Caco-2 (cell line): ENCODE measurements at regions not wholly inside any gene's neighbourhood (a gene's known extent, or its start where the extent isn't known, plus 50 kb on each side); places are given as distances from the start of the nearest gene placed in this dataset.

Experiments
- BruUV-seq: library from RNA; stranded (reverse); fragments of 400-500 nt; replicated peaks from 2 replicates; lab custom pipeline; 2021; lab: Mats Ljungman, UMichigan
- CTCF ChIA-PET: fragments of 300-600 bp; sonication (Branson Sonifier 250); formaldehyde crosslinking; loops from one replicate; lab custom pipeline; 2022; ENCODE audit warnings: antibody characterized with exemption; lab: Charles Lee
- POLR2A ChIA-PET: fragments of 300-600 bp; sonication (Branson Sonifier 250); formaldehyde crosslinking; loops from one replicate; lab custom pipeline; 2022; ENCODE audit warnings: antibody characterized with exemption; lab: Charles Lee
- DNase-seq, 2 experiments: peaks; one replicate each; pipeline versions ENCODE4 v3.0.0 to v3.0.0-alpha.2; 2020 to 2022
- H3K27me3 ChIP-seq: replicated peaks from 2 replicates; pipeline ENCODE4 v1.6.0; 2011; ENCODE audit warnings: low read length; ENCODE audit not compliant: control insufficient read depth, insufficient read depth
- H3K36me3 ChIP-seq: 2 replicates; pipeline ENCODE4 v1.5.1; 2011; ENCODE audit warnings: low read length; ENCODE audit not compliant: control insufficient read depth, insufficient read depth
- H3K4me1 ChIP-seq: fragments of 250-450 bp; sonication (Bioruptor Pico); 2 replicates; pipeline ENCODE4 v1.5.1; 2020; ENCODE audit warnings: mild to moderate bottlenecking
- H3K4me3 ChIP-seq: 2 replicates; pipeline ENCODE4 v1.5.1; 2011; ENCODE audit warnings: low read depth, mild to moderate bottlenecking, control low read depth, low read length
- H3K9me3 ChIP-seq: fragments of 250-450 bp; sonication (Bioruptor Pico); 2 replicates; pipeline ENCODE4 v1.5.1; 2020; ENCODE audit warnings: mild to moderate bottlenecking, moderate library complexity
- H3K27ac Mint-ChIP-seq: one replicate; pipeline ENCODE4 v1.8.0; 2022; ENCODE audit warnings: mixed read lengths; ENCODE audit not compliant: unreplicated experiment
- H3K27me3 Mint-ChIP-seq: one replicate; pipeline ENCODE4 v1.8.0; 2022; ENCODE audit warnings: mixed read lengths; ENCODE audit not compliant: insufficient read depth, unreplicated experiment
- H3K36me3 Mint-ChIP-seq: one replicate; pipeline ENCODE4 v1.8.0; 2022; ENCODE audit warnings: mild to moderate bottlenecking, mixed read lengths; ENCODE audit not compliant: insufficient read depth, unreplicated experiment
- H3K4me1 Mint-ChIP-seq: one replicate; pipeline ENCODE4 v1.8.0; 2022; ENCODE audit warnings: low read depth, mixed read lengths; ENCODE audit not compliant: unreplicated experiment
- H3K4me3 Mint-ChIP-seq: one replicate; pipeline ENCODE4 v1.8.0; 2022; ENCODE audit warnings: mild to moderate bottlenecking, moderate library complexity, mixed read lengths; ENCODE audit not compliant: unreplicated experiment
- H3K9me3 Mint-ChIP-seq: one replicate; pipeline ENCODE4 v1.8.0; 2022; ENCODE audit warnings: mixed read lengths; ENCODE audit not compliant: unreplicated experiment
- CTCF ChIP-seq, 2 experiments: fragments of 200-600 bp in 1 of 2; IDR thresholded peaks; 1 replicate in 1 of 2; 2 replicates in 1 of 2; pipeline versions ENCODE4 v1.5.1 to v1.8.0; 2011 to 2022; ENCODE audit warnings: antibody characterized with exemption in 1 of 2, control low read depth in 1 of 2, inconsistent platforms in 1 of 2, low read depth in 1 of 2, low read length in 1 of 2, mild to moderate bottlenecking in 1 of 2, moderate library complexity in 1 of 2; ENCODE audit not compliant: insufficient read depth in 1 of 2, severe bottlenecking in 1 of 2, unreplicated experiment in 1 of 2
- intact Hi-C: fragments of 100-400 bp; cut with micrococcal nuclease; formaldehyde crosslinking; loops from one replicate; pipeline ENCODE4 v1.10.0; 2022; ENCODE audit not compliant: unreplicated experiment

- no peaks in the 10 kb centered on the region for H3K9me3 ChIP-seq
- Mint-ChIP-seq H3K27me3 (no peaks in the 10 kb centered on the region), H3K4me1 (peaks cover 44% of the 10 kb centered on the region), H3K36me3 (peaks cover 39% of the 10 kb centered on the region), H3K4me3 (no peak overlapping the region), H3K9me3 (no peaks in the 10 kb centered on the region), H3K27ac (no peak overlapping the region)
- intact Hi-C loops: no loop called here
- peaks cover 14% of the 10 kb centered on the region for H3K4me1 ChIP-seq
- no peak for DNase-seq
- ChIA-PET CTCF (interaction anchor here (0.6 kb wide), 1 partner anchor 378 kb away, joined by 3 read pairs; no protein-coding TSS in a partner anchor), POLR2A (no interaction called here)
- H3K36me3 ChIP-seq: no peaks in the 10 kb centered on the region
- no TSS peak for BruUV-seq
- no peaks in the 10 kb centered on the region for H3K27me3 ChIP-seq
- no peak for TF ChIP-seq CTCF (IDR thresholded peaks at IDR 0.05; ENCODE audit: insufficient read depth in 1 of 2, low read depth in 1 of 2, low read length in 1 of 2, severe bottlenecking in 1 of 2, unreplicated experiment in 1 of 2)
- no peak overlapping the region for H3K4me3 ChIP-seq
Measured at GRCh38 chr3:72442759-72443158, 405.5 kb downstream of the SHQ1 start.

GRCh38 chr3:72441284-72441994 lies 406.8 kb downstream of the SHQ1 start:
- Mint-ChIP-seq H3K9me3 (no peaks in the 10 kb centered on the region), H3K36me3 (peaks cover 32% of the 10 kb centered on the region), H3K4me3 (no peak overlapping the region), H3K4me1 (peaks cover 44% of the 10 kb centered on the region), H3K27me3 (no peaks in the 10 kb centered on the region), H3K27ac (no peak overlapping the region)
- no peak for DNase-seq
- Histone ChIP-seq H3K4me3 (no peak overlapping the region), H3K9me3 (no peaks in the 10 kb centered on the region), H3K36me3 (no peaks in the 10 kb centered on the region), H3K4me1 (peaks cover 9% of the 10 kb centered on the region; the same call in 1 of the 2 replicates), H3K27me3 (no peaks in the 10 kb centered on the region)
- ChIA-PET CTCF (interaction anchor here (0.5 to 0.6 kb wide), 2 partner anchors 574 to 1898 kb away, joined by 3 read pairs; no protein-coding TSS in a partner anchor), POLR2A (no interaction called here)
- TF ChIP-seq CTCF (IDR thresholded peaks at IDR 0.05; ENCODE audit: insufficient read depth in 1 of 2, low read depth in 1 of 2, low read length in 1 of 2, severe bottlenecking in 1 of 2, unreplicated experiment in 1 of 2): no peak
- intact Hi-C loops: no loop called here
- BruUV-seq: no TSS peak

- BruUV-seq: no TSS peak
- Histone ChIP-seq H3K27me3 (no peaks in the 10 kb centered on the region), H3K9me3 (no peaks in the 10 kb centered on the region), H3K36me3 (no peaks in the 10 kb centered on the region), H3K4me3 (no peak overlapping the region), H3K4me1 (peaks cover 9% of the 10 kb centered on the region; the same call in 1 of the 2 replicates)
- ChIA-PET CTCF (no interaction called here), POLR2A (no interaction called here)
- Mint-ChIP-seq H3K27ac (no peak overlapping the region), H3K9me3 (no peaks in the 10 kb centered on the region), H3K27me3 (no peaks in the 10 kb centered on the region), H3K4me3 (no peak overlapping the region), H3K36me3 (peaks cover 23% of the 10 kb centered on the region), H3K4me1 (peaks cover 36% of the 10 kb centered on the region)
- TF ChIP-seq CTCF (IDR thresholded peaks at IDR 0.05; ENCODE audit: insufficient read depth in 1 of 2, low read depth in 1 of 2, low read length in 1 of 2, severe bottlenecking in 1 of 2, unreplicated experiment in 1 of 2): no peak
- DNase-seq: no peak
- intact Hi-C loops: no loop called here
Measured at GRCh38 chr3:72440491-72440890, 407.8 kb downstream of the SHQ1 start.
